HG03045 (cell line): ENCODE measurements at regions not wholly inside any gene's neighbourhood (a gene's known extent, or its start where the extent isn't known, plus 50 kb on each side); places are given as distances from the start of the nearest gene placed in this dataset.

Source experiments
- ATAC-seq: cut with Tn5 transposase; IDR thresholded peaks from one replicate; pipeline ENCODE4 v1.9.1; 2021; ENCODE audit warnings: mild to moderate bottlenecking, moderate library complexity; ENCODE audit not compliant: unreplicated experiment

GRCh38 chr15:35851491-35851890, 305.5 kb upstream of the DPH6 start:
- no peak for ATAC-seq

- ATAC-seq = no peak
Observed at GRCh38 chr15:35852818-35853624, 307.1 kb upstream of the DPH6 start.

DNA sequence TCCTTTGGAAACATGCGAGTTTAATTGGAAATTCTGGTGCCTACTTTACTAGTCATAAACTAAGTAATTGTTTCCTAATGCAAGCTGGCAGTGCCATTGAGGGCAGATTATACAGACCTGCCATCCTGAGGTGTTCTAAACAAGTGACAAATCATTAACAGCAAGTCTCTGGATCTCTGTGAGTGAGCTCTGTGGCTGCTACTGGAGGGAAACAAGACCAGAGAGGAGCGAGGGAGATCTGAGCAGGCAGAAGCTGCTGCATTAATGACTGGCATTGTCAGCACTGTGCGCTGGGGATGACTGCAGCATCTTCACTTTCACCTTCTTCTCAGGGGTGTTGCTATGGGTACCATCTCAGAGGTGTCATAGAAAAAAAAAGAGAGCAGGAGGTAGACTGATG, 308.4 kb upstream of the DPH6 start:
- no peak for ATAC-seq

DNA sequence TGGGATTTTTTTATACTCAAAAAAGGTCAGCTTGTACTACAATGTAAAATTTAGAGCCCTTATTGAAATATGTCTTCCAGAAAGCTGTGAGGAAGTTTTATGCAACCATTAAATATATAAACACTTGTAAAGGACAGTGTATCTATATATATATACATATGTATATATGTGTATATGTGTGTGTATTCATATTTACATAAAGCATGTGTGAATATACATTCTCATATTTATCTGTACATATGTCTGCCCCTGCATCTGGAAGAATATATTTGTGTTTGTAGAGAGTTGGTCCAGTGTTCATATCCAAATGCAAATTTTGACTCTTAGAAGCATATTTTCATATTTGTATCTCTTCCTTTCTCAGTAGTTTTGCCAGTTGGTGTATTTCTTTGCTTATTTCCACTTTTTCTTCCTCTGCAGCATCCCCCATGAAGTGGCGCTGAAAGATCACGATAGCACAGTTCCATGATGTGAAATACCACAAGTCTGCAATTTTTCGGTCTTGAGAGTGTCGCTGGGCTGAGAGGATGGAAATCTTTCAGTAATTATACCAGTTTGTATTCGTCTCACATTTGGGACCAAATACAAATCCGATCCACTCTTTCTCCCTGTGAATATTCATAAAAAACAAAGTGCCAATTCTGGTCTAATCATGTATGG, 311.7 kb upstream of the DPH6 start:
- ATAC-seq = no peak

GRCh38 chr15:35858707-35859106, 312.7 kb upstream of the DPH6 start:
- ATAC-seq = no peak

DNA sequence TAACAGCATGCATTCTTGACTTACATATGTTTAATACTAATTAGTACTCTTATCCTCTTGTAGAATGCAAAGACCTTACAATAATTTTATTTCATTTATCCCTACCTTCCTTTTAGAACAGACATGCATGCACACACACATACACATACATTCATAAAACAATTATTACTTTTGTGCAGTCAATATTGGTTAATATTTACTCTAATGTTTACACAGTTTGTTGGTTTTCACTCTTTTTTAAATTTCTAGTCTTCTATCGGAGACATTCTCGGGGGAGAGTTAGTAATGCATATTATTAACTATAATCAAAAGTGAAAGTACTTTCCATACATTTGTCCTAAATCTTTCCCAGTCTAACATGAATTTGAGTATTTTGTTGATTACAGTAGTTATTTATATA, 317.7 kb upstream of the DPH6 start:
- no peak for ATAC-seq

DNA sequence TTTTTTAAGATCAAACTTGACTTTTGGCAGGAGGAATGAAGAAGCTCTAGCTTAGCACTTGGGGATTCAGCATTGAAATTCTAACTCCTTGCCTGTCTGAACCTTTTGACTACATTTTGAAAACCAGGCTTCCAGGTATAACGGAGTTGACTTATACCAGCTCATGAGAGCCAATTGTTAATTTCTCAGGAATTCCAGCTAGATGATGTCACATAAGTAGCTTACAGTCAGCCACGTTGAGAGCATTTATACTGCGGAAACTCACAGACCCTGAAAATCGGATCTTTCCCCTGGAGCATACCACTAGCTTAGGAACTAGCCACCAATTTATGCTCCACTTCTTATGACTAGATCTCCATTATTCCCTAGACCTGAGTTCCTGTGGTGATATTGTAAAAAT, 321.4 kb upstream of the DPH6 start:
- no peak for ATAC-seq

- no peak for ATAC-seq
Observed at GRCh38 chr15:35871282-35871681, 325.3 kb upstream of the DPH6 start.

DNA sequence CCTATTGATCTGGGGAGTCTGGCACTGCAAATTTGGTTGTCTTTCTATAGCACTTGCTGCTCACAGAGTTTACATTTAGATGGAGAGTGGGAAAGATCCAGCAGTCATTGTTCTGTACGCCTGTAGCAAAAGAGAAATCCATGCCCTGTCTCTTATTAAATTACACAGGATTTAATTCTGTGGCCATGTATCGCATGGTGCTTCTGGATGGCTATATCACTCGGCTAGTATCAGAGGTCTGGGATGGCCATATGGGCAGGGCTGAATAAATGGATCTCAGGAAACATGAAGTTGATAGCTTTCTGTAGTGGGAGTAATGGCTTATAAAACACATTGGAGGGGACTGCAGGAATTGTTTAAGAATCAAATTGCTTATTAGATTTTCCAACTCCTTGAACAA, 325.8 kb upstream of the DPH6 start:
- ATAC-seq = no peak

GRCh38 chr15:35872577-35872976, 326.6 kb upstream of the DPH6 start:
- no peak for ATAC-seq

GRCh38 chr15:35874260-35874905, 328.4 kb upstream of the DPH6 start:
- no peak for ATAC-seq

GRCh38 chr15:35876762-35877161, 330.8 kb upstream of the DPH6 start:
- ATAC-seq = no peak

DNA sequence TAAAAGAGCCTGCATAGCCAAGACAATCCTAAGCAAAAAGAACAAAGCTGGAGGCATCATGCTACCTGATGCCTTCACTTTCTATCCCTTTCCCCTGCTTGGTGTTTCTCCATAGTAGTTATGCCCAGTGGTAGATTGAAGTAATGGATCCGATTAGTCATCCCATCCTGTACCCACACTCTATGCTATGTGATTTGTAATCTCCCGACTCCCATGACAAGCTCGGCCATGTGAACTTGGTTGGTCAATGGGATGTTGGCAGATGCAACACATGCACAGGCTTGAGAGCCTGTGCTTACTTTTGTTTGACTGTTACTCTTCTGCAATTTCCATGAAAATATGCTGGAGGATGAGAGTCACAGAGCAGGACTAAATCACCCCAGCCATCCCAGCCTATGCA, 334.9 kb upstream of the DPH6 start:
- no peak for ATAC-seq

DNA sequence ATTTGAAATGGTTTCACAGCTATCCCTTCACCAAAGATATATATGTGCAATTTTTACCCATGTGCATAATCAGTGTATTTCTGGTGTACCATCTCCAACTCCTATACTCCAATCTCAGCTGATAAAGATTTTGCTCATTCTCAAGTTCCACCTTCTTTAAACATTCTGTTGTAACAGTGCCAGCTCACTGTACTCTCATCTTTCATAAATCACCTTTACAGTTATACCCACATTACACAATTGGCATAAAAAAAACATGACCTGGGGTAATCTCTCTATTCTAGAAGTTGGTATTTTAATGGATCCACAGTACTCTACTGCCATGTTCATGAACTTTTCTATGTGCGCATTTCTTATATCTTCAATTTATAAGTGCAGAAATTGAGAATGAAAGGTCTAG, 339.9 kb upstream of the DPH6 start:
- no peak for ATAC-seq

DNA sequence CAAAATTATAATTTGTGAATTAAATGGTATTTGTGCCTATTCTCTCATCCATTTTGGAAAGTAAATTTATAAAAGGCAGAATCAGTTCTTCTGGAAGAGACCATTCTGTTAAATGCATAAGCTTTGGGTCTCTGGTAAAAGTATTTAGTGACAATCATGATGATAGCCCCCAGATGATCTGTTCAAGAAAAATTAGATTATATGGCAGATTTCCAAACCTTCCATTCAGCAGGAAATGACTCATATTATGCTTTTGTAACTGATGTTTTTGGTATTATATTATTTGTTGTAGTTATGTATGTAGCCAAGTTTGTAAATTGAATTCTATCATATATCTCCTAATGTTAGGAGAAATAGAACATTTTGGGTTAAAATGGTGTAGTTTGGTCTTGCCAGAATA, 340.8 kb upstream of the DPH6 start:
- ATAC-seq = no peak

GRCh38 chr15:35888815-35889214, 342.9 kb upstream of the DPH6 start:
- no peak for ATAC-seq

DNA sequence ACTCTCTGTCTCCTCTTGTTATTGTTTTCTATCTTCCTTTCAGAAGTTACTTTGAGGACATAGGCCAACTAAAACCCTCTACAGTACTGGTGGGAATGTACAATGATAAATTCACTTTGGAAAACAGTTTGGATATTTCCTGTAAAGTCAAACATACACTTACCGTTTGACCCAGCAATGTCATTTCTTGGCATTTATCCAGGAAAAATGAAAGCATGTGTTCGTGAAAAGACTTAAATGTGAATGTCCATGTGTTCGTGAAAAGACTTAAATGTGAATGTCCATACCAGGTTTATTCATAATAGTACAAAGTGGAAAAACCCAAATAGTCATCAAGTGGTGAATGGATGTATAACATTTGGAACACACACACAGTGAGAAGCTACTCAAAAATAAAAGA, 361.5 kb upstream of the DPH6 start:
- no peak for ATAC-seq

DNA sequence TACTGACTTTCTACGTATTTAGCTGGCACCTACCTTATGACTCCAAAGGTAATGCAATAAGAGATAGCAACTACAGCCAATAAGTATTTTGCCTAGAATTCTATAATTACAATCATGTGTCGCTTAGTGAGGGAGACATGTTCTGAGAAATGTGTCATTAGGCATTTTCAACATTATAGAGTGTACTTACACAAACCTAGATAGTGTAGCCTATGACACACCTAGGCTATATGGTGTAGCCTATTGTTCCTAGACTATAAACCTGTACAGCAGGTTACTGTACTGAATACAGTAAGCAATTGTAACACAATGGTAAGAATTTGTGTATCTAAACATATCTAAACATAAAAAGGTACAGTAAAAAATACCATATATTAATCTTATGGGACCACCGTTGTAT, 363.4 kb upstream of the DPH6 start:
- ATAC-seq = no peak

DNA sequence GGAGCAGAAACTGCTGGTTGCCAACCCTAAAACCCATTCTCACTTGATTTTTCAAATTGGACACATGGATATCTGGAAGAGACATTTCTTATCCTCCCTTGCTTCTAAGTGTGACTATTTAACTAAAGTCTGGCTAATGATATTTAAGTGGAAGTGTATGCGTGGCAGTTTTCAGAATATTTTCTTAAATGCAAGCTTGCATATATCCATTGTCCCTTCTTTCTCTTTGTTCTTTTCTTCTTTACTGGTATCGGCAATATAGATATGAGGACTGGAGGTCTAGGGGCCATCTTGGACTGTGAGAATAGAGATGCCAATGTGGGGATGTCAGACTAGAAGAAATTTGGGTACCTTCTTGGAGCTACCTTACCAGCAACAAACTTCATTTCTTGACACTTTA, 364.3 kb upstream of the DPH6 start:
- ATAC-seq = no peak

GRCh38 chr15:35911052-35911777, 365.2 kb upstream of the DPH6 start:
- no peak for ATAC-seq

DNA sequence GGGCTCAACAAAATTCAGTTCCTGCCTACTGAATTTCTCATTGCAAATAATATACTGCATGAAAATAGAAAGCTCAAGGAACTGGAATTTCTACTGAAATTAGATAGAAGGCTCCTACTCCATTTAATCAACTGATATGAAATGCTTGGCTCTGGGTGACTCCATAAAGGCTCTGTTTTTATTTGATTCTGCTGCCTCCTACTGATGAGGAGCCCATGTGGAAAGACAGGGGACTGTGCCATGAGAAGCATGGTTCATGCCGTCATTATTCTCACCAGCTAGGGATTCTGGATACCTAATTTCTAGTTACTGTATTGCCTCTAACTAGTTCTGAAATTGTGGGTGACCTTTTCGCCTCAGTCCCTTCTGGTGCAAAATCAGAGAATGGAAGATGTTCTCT, 366.2 kb upstream of the DPH6 start:
- no peak for ATAC-seq

DNA sequence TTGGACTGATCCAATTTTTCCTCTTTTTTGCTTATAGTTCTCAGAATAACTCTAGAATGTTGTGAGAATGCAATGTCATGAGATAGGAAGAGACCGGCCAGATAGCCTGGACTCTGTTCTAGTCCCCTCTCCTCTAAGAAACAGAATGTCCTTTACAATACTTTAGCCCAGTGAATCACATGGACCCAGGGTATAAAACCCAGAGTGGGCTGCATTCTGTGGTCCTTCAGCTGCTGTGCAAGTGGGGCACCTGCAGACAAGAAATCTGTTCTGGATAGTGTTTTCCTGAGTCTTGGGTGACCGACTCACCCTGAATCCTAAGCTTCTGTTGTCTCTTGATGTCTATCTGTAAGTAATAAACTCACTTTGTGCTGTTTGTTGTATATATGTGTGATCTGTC, 368.6 kb upstream of the DPH6 start:
- ATAC-seq = no peak
